HG03432 (cell line): ENCODE measurements at regions not wholly inside any gene's neighbourhood (a gene's known extent, or its start where the extent isn't known, plus 50 kb on each side); places are given as distances from the start of the nearest gene placed in this dataset.

Experiments used
- ATAC-seq: cut with Tn5 transposase; IDR thresholded peaks from one replicate; pipeline ENCODE4 v1.9.1; 2021; ENCODE audit warnings: mild to moderate bottlenecking, moderate library complexity; ENCODE audit not compliant: unreplicated experiment

DNA sequence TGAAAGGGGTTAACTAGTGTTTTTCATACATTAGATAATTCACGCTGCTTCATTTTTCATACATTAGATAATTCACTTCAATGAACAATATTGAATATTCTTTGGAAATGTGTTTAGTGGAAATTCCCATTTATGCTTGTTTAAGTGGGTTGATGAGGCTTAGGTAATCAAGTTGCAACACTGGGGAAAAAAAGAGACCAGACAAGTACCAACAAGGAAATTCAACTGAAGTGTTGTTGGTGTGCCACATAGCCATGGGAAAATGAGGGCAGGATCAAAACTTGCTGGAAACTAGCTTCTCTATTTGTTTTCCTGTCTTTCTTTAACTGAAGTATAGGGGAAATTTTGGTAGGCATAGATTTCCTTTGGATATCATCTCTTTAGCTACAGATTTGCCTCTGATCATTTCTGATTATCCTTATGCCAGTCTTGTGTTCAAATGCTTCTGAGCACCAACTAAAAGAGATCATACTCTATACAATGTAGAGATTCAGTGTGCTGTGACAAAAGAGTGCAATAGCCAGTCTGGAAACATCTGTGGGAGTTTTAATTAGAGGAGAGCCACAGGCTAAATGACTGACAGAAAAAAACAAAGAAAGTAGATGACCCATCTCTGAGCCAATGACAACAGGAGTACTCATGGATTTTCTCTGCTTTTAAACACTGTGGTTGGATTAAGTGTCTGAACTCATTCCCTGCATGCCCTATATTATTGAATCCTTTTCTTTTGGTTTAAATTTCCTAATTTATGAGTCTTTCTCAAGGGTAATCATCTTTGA, 67.6 kb upstream of the CTSC start:
- no peak for ATAC-seq

GRCh38 chr11:88404391-88404790, 66.9 kb upstream of the CTSC start:
- ATAC-seq, result no peak

DNA sequence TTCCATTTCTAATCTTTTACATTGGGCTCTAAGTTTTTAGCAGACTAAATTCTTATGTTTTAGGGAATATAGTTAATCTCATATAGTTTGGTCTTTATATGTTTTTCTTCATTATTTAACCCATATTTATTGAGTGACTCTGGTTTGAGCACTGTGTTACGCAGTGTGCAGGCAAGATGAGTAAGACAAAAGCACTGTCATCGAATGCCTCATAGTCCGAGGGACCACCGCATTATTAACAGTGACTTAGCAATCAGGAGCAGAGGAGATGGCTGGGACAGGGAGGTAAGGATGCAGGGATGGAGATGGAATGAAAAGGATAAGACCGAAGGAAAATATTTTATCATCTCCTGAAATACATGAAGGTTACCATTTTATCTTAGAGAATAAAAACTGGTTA, 65.2 kb upstream of the CTSC start:
- no peak for ATAC-seq

DNA sequence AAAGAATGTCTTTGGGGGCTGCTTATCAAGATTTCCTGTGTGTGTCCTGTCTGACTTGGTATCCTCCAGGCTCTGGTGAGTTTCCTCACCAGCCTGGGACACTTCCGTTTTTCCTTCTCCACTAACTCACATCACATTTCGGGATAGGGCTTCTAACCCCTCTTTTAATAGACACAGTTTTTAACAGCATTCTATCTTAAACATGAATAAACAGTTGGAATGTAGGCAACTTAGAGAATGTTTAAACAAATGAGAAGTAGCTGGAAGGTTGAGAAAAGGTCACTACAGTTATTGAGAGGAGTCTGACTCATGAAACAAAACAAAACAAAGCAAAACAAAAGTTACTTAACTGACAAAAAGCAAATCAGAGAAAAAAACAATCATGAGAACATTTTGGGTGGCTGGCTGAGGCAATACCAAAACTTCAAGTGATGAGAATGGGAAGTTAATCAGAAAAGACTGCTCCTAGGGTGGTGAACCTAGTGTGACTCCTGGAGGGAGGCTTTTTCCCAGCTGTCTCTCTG, 64.7 kb upstream of the CTSC start:
- ATAC-seq, result peak; percentile 47

- no peak for ATAC-seq
Measured at GRCh38 chr11:88398791-88399570, 61.4 kb upstream of the CTSC start.

DNA sequence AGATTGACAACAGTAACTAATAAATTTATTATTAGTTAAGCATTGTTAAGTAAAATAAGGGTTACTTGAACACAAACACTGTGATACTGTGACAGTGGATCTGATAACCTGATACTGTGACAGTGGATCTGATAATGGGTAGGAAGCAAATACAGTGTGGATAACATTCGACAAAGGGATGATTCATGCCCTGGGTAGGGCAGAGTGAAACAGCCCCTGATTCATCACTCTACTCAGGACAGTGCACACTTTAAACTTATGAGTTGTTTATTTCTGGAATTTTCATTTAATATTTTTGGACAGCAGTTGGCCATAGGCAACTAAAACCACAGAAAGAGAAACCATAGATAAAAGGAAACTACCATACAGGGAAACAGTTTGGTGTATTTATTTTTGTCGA, 60.8 kb upstream of the CTSC start:
- peak; percentile 51 for ATAC-seq

GRCh38 chr11:88390254-88390653, 52.7 kb upstream of the CTSC start:
- ATAC-seq, result no peak

DNA sequence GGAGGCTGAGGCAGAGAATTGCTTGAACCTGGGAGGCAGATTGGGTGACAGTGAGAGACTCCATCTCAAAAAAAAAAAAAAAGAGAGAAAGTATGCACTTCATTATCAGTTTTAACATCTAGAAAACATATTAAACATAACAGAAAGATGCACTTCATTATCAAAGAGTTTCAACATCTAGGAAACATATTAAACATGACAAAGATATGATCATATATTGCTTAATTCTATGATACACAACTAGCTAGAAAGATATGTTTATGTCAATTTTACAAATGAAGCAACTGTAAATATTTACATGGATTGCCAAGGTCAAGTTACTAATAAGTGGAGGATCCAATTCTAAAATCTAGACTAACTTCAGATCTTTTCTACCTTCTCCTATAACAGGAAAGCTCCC, 50.4 kb upstream of the CTSC start:
- ATAC-seq, result no peak
